Gastroesophageal sphincter (tissue), 4 donors: ENCODE measurements at regions not wholly inside any gene's neighbourhood (a gene's known extent, or its start where the extent isn't known, plus 50 kb on each side); places are given as distances from the start of the nearest gene placed in this dataset.

Experiments
- ATAC-seq: fragments of 150-250 bp; one replicate; pipeline ENCODE4 v1.9.1; 2016; ENCODE audit warnings: mild to moderate bottlenecking, moderate library complexity
- H3K27ac ChIP-seq, 4 donors: fragments of 200-600 bp; sonication (generic) in 3 of 4; 1 replicate in 3 of 4; 2 replicates in 1 of 4; pipeline ENCODE4 v1.5.1; 2016 to 2019
- H3K27me3 ChIP-seq: fragments of 200-600 bp; sonication (generic); one replicate; pipeline ENCODE4 v1.5.1; 2019
- H3K36me3 ChIP-seq, 2 donors: fragments of 200-600 bp; sonication (generic); one replicate each; pipeline ENCODE4 v1.5.1; 2019; ENCODE audit warnings: control low read depth in 1 of 2
- H3K4me1 ChIP-seq, 3 donors: fragments of 200-600 bp; sonication (generic); 1 replicate in 2 of 3; 2 replicates in 1 of 3; pipeline ENCODE4 v1.5.1; 2016 to 2019; ENCODE audit warnings: control low read depth in 2 of 3
- H3K4me3 ChIP-seq, 2 donors: fragments of 200-600 bp; sonication (generic); one replicate each; pipeline ENCODE4 v1.5.1; 2019; ENCODE audit warnings: mild to moderate bottlenecking in 1 of 2, moderate library complexity in 1 of 2
- H3K9me3 ChIP-seq, 3 donors: fragments of 200-600 bp; sonication (generic); one replicate each; pipeline ENCODE4 v1.5.1; 2017 to 2019; ENCODE audit warnings: control low read depth in 2 of 3
- EP300 ChIP-seq: sonication (generic); formaldehyde crosslinking; IDR thresholded peaks from one replicate; pipeline ENCODE4 v1.6.1; 2017; ENCODE audit warnings: antibody characterized with exemption, mild to moderate bottlenecking
- POLR2A ChIP-seq, 2 donors: fragments of 450-650 bp; IDR thresholded peaks; one replicate each; pipeline ENCODE4 v1.6.1; 2017; ENCODE audit warnings: antibody characterized with exemption in 2 of 2, mild to moderate bottlenecking in 2 of 2, moderate library complexity in 1 of 2
- POLR2AphosphoS5 ChIP-seq: sonication (generic); formaldehyde crosslinking; IDR thresholded peaks from one replicate; pipeline ENCODE4 v1.6.1; 2017; ENCODE audit warnings: antibody characterized with exemption
- WGBS, 2 donors: methylation state at CpG; one replicate each; pipeline ENCODE4 v1.1.5; 2018; ENCODE audit warnings: low coverage in 1 of 2; 5-methylcytosine and 5-hydroxymethylcytosine counted together
- TF ChIP-seq, protein P1 (sequence below), 4 experiments: fragments of 200-600 bp in 2 of 4; fragments of 450-650 bp in 2 of 4; sonication (generic) in 1 of 4; IDR thresholded peaks; one replicate each; pipeline ENCODE4 v1.5.1; 2017 to 2019; ENCODE audit warnings: antibody characterized with exemption in 4 of 4, mild to moderate bottlenecking in 2 of 4, moderate library complexity in 2 of 4

DNA sequence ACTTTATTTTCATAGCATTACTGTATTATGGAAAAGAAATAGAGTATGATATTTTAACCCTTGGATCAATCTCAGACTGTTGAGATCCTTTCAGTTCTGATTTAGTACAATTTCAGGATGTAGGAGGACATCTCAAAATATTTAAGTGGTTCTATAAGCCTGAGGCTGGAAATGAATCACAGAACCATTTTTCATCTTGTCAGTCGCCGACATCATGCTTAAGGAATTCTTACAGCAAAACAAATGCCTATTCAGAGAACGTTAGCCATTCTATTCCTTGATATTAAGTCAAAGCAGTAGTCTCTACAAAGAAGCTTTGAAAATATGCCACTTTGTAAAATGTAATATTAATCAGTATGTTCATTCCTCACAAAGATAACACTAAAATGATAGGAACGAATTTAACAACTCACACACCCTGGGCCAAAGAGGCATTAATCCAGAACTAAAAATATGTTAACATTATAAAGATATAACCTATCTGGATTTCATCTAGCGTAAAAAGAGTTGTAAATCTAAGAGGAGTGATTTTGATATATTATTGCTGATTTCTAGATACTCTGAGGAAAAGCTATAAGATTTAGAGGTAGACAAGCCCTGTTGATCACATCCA is 152.0 kb downstream of the GASK1B start:
- no peaks in the 10 kb centered on the region for H3K36me3 ChIP-seq
- H3K9me3 ChIP-seq: no peaks in the 10 kb centered on the region
- peak overlapping the region; percentile 39 to 73 (median 58) for H3K27ac ChIP-seq
- H3K4me3 ChIP-seq: no peak overlapping the region
- peaks cover 5 to 28% (median 10%) of the 10 kb centered on the region in 3 donors for H3K4me1 ChIP-seq
- TF ChIP-seq POLR2A (IDR thresholded peaks at IDR 0.05): no peak
- no peak for TF ChIP-seq EP300
- TF ChIP-seq, protein P1, sequence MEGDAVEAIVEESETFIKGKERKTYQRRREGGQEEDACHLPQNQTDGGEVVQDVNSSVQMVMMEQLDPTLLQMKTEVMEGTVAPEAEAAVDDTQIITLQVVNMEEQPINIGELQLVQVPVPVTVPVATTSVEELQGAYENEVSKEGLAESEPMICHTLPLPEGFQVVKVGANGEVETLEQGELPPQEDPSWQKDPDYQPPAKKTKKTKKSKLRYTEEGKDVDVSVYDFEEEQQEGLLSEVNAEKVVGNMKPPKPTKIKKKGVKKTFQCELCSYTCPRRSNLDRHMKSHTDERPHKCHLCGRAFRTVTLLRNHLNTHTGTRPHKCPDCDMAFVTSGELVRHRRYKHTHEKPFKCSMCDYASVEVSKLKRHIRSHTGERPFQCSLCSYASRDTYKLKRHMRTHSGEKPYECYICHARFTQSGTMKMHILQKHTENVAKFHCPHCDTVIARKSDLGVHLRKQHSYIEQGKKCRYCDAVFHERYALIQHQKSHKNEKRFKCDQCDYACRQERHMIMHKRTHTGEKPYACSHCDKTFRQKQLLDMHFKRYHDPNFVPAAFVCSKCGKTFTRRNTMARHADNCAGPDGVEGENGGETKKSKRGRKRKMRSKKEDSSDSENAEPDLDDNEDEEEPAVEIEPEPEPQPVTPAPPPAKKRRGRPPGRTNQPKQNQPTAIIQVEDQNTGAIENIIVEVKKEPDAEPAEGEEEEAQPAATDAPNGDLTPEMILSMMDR (IDR thresholded peaks at IDR 0.05): no peak
- peak; percentile 38 for TF ChIP-seq POLR2AphosphoS5
- no peak for ATAC-seq
- no peaks in the 10 kb centered on the region for H3K27me3 ChIP-seq
- 15 to 33% methylated on average over 5 of the region's 5 CpGs for WGBS, 2 donors

DNA sequence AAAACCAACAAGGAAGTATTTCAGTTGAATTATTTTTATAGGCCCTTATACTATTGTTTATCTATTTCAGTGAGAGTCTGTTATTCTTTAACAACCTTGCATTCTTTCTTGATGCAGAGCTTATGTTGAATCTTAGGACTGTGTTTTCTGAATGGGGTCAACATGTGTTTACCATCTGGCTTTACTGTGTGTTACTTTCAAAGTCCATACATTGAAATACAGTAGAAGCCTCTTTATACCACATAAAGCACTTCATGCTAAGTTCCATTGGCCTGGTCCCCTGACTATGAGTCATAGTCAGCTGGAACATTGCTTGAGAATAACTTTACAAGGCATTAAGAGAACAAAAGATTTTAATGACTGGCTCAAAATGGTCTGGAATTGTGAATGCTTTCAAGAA is 152.6 kb downstream of the GASK1B start:
- no peaks in the 10 kb centered on the region for H3K36me3 ChIP-seq
- H3K4me1 ChIP-seq: peaks cover 5 to 29% (median 10%) of the 10 kb centered on the region in 3 donors
- peak; percentile 66 for ATAC-seq
- H3K27me3 ChIP-seq: no peaks in the 10 kb centered on the region
- H3K9me3 ChIP-seq: no peaks in the 10 kb centered on the region
- H3K4me3 ChIP-seq: no peak overlapping the region
- H3K27ac ChIP-seq: peak overlapping the region; percentile 39 to 73 (median 58)
- TF ChIP-seq, protein P1 (IDR thresholded peaks at IDR 0.05): no peak
- TF ChIP-seq EP300 (no peak), POLR2A (IDR thresholded peaks at IDR 0.05) (no peak), POLR2AphosphoS5 (peak; percentile 53)

DNA sequence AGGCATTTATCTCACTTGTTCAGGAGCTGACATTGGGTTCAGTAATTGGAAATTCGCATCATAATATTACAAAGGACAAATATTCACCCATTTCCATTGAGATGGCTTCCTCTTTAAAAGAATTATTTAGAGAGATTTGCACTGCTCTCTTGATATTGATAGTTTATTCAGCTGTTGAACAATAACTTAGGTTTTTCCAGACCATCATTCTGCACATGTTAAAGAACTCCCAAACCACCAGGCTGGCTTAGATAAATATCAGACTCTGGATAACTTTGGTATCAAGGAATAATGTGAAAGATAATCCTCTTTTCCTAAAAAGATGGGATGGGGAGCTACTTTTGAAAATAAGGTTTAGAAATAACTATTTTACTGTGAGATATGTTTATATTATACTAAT is 154.0 kb downstream of the GASK1B start:
- no peak overlapping the region for H3K4me3 ChIP-seq
- H3K9me3 ChIP-seq: no peaks in the 10 kb centered on the region
- H3K27ac ChIP-seq: no peak overlapping the region
- TF ChIP-seq EP300 (no peak), POLR2A (IDR thresholded peaks at IDR 0.05) (no peak), POLR2AphosphoS5 (no peak)
- TF ChIP-seq, protein P1 (IDR thresholded peaks at IDR 0.05): no peak
- H3K36me3 ChIP-seq: no peaks in the 10 kb centered on the region
- peaks cover 5 to 29% (median 10%) of the 10 kb centered on the region in 3 donors for H3K4me1 ChIP-seq
- no peaks in the 10 kb centered on the region for H3K27me3 ChIP-seq
- no peak for ATAC-seq
- WGBS, 2 donors: 88 to 92% methylated on average over 1 of the region's 1 CpG

DNA sequence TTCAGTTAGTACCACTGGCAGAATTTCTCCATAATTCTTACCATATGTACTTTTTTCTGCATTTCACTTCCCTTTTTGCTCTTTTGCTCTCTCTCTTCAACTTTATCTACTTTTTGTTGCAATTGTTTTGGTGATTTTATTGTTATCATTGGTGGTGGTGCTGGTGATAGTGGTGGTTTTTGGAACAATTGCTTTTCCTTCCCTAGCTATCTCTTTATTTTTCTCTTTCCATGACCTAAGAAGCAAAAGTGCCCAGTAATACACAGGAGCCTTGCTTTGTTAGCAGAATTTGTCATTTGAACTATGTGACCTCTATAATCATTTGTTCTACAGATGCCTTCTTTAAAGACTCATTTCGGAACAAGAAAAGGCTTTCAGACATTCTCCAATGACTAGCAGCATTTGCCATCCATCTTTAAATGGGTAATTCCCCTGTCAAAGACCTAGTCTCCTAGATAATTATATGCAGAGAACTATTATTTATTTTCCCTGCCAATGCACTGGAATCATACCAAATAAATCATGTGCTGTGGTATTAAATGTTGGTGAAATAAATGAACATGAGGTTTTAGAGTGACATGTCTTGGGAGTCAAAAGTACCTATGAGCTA is 154.5 kb downstream of the GASK1B start:
- no peaks in the 10 kb centered on the region for H3K27me3 ChIP-seq
- H3K36me3 ChIP-seq: no peaks in the 10 kb centered on the region
- H3K27ac ChIP-seq: no peak overlapping the region
- H3K4me1 ChIP-seq: peaks cover 5 to 29% (median 10%) of the 10 kb centered on the region in 3 donors
- ATAC-seq: no peak
- H3K9me3 ChIP-seq: no peaks in the 10 kb centered on the region
- no peak for TF ChIP-seq POLR2A (IDR thresholded peaks at IDR 0.05)
- TF ChIP-seq POLR2AphosphoS5: no peak
- no peak for TF ChIP-seq EP300
- TF ChIP-seq, protein P1 (IDR thresholded peaks at IDR 0.05): no peak
- no peak overlapping the region for H3K4me3 ChIP-seq
- WGBS, 2 donors: 43 to 71% methylated on average over 1 of the region's 1 CpG

- ATAC-seq: peak; percentile 75
- Histone ChIP-seq H3K27ac (peak overlapping the region in 1 of 4 donors; percentile 22), H3K27me3 (no peaks in the 10 kb centered on the region), H3K9me3 (no peaks in the 10 kb centered on the region), H3K4me3 (no peak overlapping the region), H3K36me3 (no peaks in the 10 kb centered on the region), H3K4me1 (peaks cover 5 to 28% (median 10%) of the 10 kb centered on the region in 3 donors)
- TF ChIP-seq EP300: no peak
- TF ChIP-seq POLR2AphosphoS5: no peak
- no peak for TF ChIP-seq POLR2A (IDR thresholded peaks at IDR 0.05)
- TF ChIP-seq, protein P1 (IDR thresholded peaks at IDR 0.05): no peak
- WGBS, 2 donors: 20 to 80% methylated on average over 1 of the region's 1 CpG
Observed at GRCh38 chr4:158016511-158016910, 156.3 kb downstream of the GASK1B start.
